ENCODE measurements at regions not wholly inside any gene's neighbourhood (a gene's known extent, or its start where the extent isn't known, plus 50 kb on each side); places are given as distances from the start of the nearest gene placed in this dataset.

- Histone ChIP-seq H3K4me1 (ENCODE audit: insufficient read depth, low read length) (peaks cover 16% of the 10 kb centered on the region), H3K9ac (ENCODE audit: low read length) (no peak overlapping the region), H3K27ac (ENCODE audit: low read depth, low read length) (no peak overlapping the region), H3K36me3 (ENCODE audit: insufficient read depth, low read length) (no peaks in the 10 kb centered on the region), H3K9me3 (ENCODE audit: low read length) (no peaks in the 10 kb centered on the region), H3K27me3 (ENCODE audit: control insufficient read depth in 1 of 2, insufficient read depth in 2 of 2, low read length in 2 of 2) (no peaks in the 10 kb centered on the region), H3K4me3 (ENCODE audit: low read depth in 1 of 2, low read length in 2 of 2) (no peak overlapping the region)
Observed at GRCh38 chr3:102169915-102170479, 264.8 kb upstream of the ZPLD1 start.

GRCh38 chr3:102170545-102170944 is 264.3 kb upstream of the ZPLD1 start:
- no peaks in the 10 kb centered on the region for H3K9me3 ChIP-seq (ENCODE audit: low read length)
- peaks cover 16% of the 10 kb centered on the region for H3K4me1 ChIP-seq (ENCODE audit: insufficient read depth, low read length)
- no peak overlapping the region for H3K4me3 ChIP-seq (ENCODE audit: low read depth in 1 of 2, low read length in 2 of 2)
- H3K27me3 ChIP-seq (ENCODE audit: control insufficient read depth in 1 of 2, insufficient read depth in 2 of 2, low read length in 2 of 2): no peaks in the 10 kb centered on the region
- no peak overlapping the region for H3K27ac ChIP-seq (ENCODE audit: low read depth, low read length)
- H3K9ac ChIP-seq (ENCODE audit: low read length): no peak overlapping the region
- no peaks in the 10 kb centered on the region for H3K36me3 ChIP-seq (ENCODE audit: insufficient read depth, low read length)

- Histone ChIP-seq H3K27me3 (ENCODE audit: control insufficient read depth in 1 of 2, insufficient read depth in 2 of 2, low read length in 2 of 2) (no peaks in the 10 kb centered on the region), H3K36me3 (ENCODE audit: insufficient read depth, low read length) (no peaks in the 10 kb centered on the region), H3K4me1 (ENCODE audit: insufficient read depth, low read length) (peaks cover 16% of the 10 kb centered on the region), H3K9ac (ENCODE audit: low read length) (no peak overlapping the region), H3K4me3 (ENCODE audit: low read depth in 1 of 2, low read length in 2 of 2) (no peak overlapping the region), H3K9me3 (ENCODE audit: low read length) (no peaks in the 10 kb centered on the region), H3K27ac (ENCODE audit: low read depth, low read length) (no peak overlapping the region)
Observed at GRCh38 chr3:102174312-102174712, 260.5 kb upstream of the ZPLD1 start.

GRCh38 chr3:102174832-102175374 is 259.9 kb upstream of the ZPLD1 start:
- H3K9ac ChIP-seq (ENCODE audit: low read length): no peak overlapping the region
- no peak overlapping the region for H3K27ac ChIP-seq (ENCODE audit: low read depth, low read length)
- H3K27me3 ChIP-seq (ENCODE audit: control insufficient read depth in 1 of 2, insufficient read depth in 2 of 2, low read length in 2 of 2): no peaks in the 10 kb centered on the region
- H3K9me3 ChIP-seq (ENCODE audit: low read length): no peaks in the 10 kb centered on the region
- H3K36me3 ChIP-seq (ENCODE audit: insufficient read depth, low read length): no peaks in the 10 kb centered on the region
- no peak overlapping the region for H3K4me3 ChIP-seq (ENCODE audit: low read depth in 1 of 2, low read length in 2 of 2)
- H3K4me1 ChIP-seq (ENCODE audit: insufficient read depth, low read length): peaks cover 16% of the 10 kb centered on the region

- H3K9ac ChIP-seq (ENCODE audit: low read length): no peak overlapping the region
- no peak overlapping the region for H3K4me3 ChIP-seq (ENCODE audit: low read depth in 1 of 2, low read length in 2 of 2)
- peaks cover 30% of the 10 kb centered on the region for H3K4me1 ChIP-seq (ENCODE audit: insufficient read depth, low read length)
- no peak overlapping the region for H3K27ac ChIP-seq (ENCODE audit: low read depth, low read length)
- H3K9me3 ChIP-seq (ENCODE audit: low read length): no peaks in the 10 kb centered on the region
- no peaks in the 10 kb centered on the region for H3K27me3 ChIP-seq (ENCODE audit: control insufficient read depth in 1 of 2, insufficient read depth in 2 of 2, low read length in 2 of 2)
- no peaks in the 10 kb centered on the region for H3K36me3 ChIP-seq (ENCODE audit: insufficient read depth, low read length)
Observed at GRCh38 chr3:102176333-102177050, 258.3 kb upstream of the ZPLD1 start.

- H3K4me1 ChIP-seq (ENCODE audit: insufficient read depth, low read length): peaks cover 36% of the 10 kb centered on the region
Observed at GRCh38 chr3:102177075-102177755, 257.6 kb upstream of the ZPLD1 start.

GRCh38 chr3:102178817-102179216 is 256.0 kb upstream of the ZPLD1 start:
- Histone ChIP-seq H3K4me3 (ENCODE audit: low read depth in 1 of 2, low read length in 2 of 2) (no peak overlapping the region), H3K4me1 (ENCODE audit: insufficient read depth, low read length) (peaks cover 39% of the 10 kb centered on the region), H3K36me3 (ENCODE audit: insufficient read depth, low read length) (no peaks in the 10 kb centered on the region), H3K27me3 (ENCODE audit: control insufficient read depth in 1 of 2, insufficient read depth in 2 of 2, low read length in 2 of 2) (no peaks in the 10 kb centered on the region), H3K9me3 (ENCODE audit: low read length) (no peaks in the 10 kb centered on the region), H3K9ac (ENCODE audit: low read length) (no peak overlapping the region), H3K27ac (ENCODE audit: low read depth, low read length) (no peak overlapping the region)

More at GRCh38 chr3:102177075-102177755, 257.6 kb upstream of the ZPLD1 start:
- no peak overlapping the region for H3K4me3 ChIP-seq (ENCODE audit: low read depth in 1 of 2, low read length in 2 of 2)
- H3K9ac ChIP-seq (ENCODE audit: low read length): no peak overlapping the region
- H3K27ac ChIP-seq (ENCODE audit: low read depth, low read length): no peak overlapping the region
- H3K9me3 ChIP-seq (ENCODE audit: low read length): no peaks in the 10 kb centered on the region
- H3K27me3 ChIP-seq (ENCODE audit: control insufficient read depth in 1 of 2, insufficient read depth in 2 of 2, low read length in 2 of 2): no peaks in the 10 kb centered on the region
- H3K36me3 ChIP-seq (ENCODE audit: insufficient read depth, low read length): no peaks in the 10 kb centered on the region

- Histone ChIP-seq H3K4me3 (ENCODE audit: low read depth in 1 of 2, low read length in 2 of 2) (no peak overlapping the region), H3K36me3 (ENCODE audit: insufficient read depth, low read length) (no peaks in the 10 kb centered on the region), H3K27me3 (ENCODE audit: control insufficient read depth in 1 of 2, insufficient read depth in 2 of 2, low read length in 2 of 2) (no peaks in the 10 kb centered on the region), H3K27ac (ENCODE audit: low read depth, low read length) (no peak overlapping the region), H3K9me3 (ENCODE audit: low read length) (no peaks in the 10 kb centered on the region), H3K9ac (ENCODE audit: low read length) (no peak overlapping the region), H3K4me1 (ENCODE audit: insufficient read depth, low read length) (peaks cover 35% of the 10 kb centered on the region)
Observed at GRCh38 chr3:102179326-102180177, 255.3 kb upstream of the ZPLD1 start.

GRCh38 chr3:102180280-102180931 is 254.4 kb upstream of the ZPLD1 start:
- Histone ChIP-seq H3K36me3 (ENCODE audit: insufficient read depth, low read length) (no peaks in the 10 kb centered on the region), H3K9ac (ENCODE audit: low read length) (no peak overlapping the region), H3K9me3 (ENCODE audit: low read length) (no peaks in the 10 kb centered on the region), H3K4me1 (ENCODE audit: insufficient read depth, low read length) (peaks cover 32% of the 10 kb centered on the region), H3K27me3 (ENCODE audit: control insufficient read depth in 1 of 2, insufficient read depth in 2 of 2, low read length in 2 of 2) (no peaks in the 10 kb centered on the region), H3K27ac (ENCODE audit: low read depth, low read length) (no peak overlapping the region), H3K4me3 (ENCODE audit: low read depth in 1 of 2, low read length in 2 of 2) (no peak overlapping the region)

GRCh38 chr3:102181175-102181920 is 253.5 kb upstream of the ZPLD1 start:
- Histone ChIP-seq H3K36me3 (ENCODE audit: insufficient read depth, low read length) (no peaks in the 10 kb centered on the region), H3K9me3 (ENCODE audit: low read length) (no peaks in the 10 kb centered on the region), H3K9ac (ENCODE audit: low read length) (no peak overlapping the region), H3K4me3 (ENCODE audit: low read depth in 1 of 2, low read length in 2 of 2) (no peak overlapping the region), H3K4me1 (ENCODE audit: insufficient read depth, low read length) (peaks cover 32% of the 10 kb centered on the region), H3K27me3 (ENCODE audit: control insufficient read depth in 1 of 2, insufficient read depth in 2 of 2, low read length in 2 of 2) (no peaks in the 10 kb centered on the region), H3K27ac (ENCODE audit: low read depth, low read length) (no peak overlapping the region)
